K562 (cell line): ENCODE measurements at regions not wholly inside any gene's neighbourhood (a gene's known extent, or its start where the extent isn't known, plus 50 kb on each side); places are given as distances from the start of the nearest gene placed in this dataset.

Experiments
- ATAC-seq: fragments of 200-7000 bp; cut with Tn5 transposase; 3 replicates; pipeline ENCODE4 v1.9.1; 2020; ENCODE audit warnings: moderate library complexity
- BruUV-seq: library from RNA; stranded (reverse); fragments of 400-500 nt; replicated peaks from 2 replicates; lab custom pipeline; 2021; lab: Mats Ljungman, UMichigan
- CTCF ChIA-PET: fragments of 300-600 bp; formaldehyde crosslinking; extraction: SDS; loops from one replicate; lab custom pipeline; 2021; ENCODE audit warnings: low intra/inter-chr PET ratio; lab: Yijun Ruan, JAX
- POLR2A ChIA-PET: fragments of 300-600, 350-650 bp; sonication (Branson Sonifier 250); formaldehyde crosslinking; extraction: SDS; loops from one replicate; lab custom pipeline; 2021; ENCODE audit warnings: antibody characterized with exemption, inconsistent platforms; lab: Yijun Ruan, JAX
- DNase-seq, 4 experiments: peaks; one replicate each; pipeline versions ENCODE4 v3.0.0 to v3.0.0-alpha.2; 2011 to 2018; ENCODE audit warnings: low spot score in 3 of 4, mixed read lengths in 3 of 4; ENCODE audit errors: extremely low read depth in 1 of 4
- FAIRE-seq: peaks from 2 replicates; lab custom pipeline; 2011; peaks lifted over from hg19 to GRCh38; lab: Jason Lieb, UNC
- H2AFZ ChIP-seq: 2 replicates; pipeline ENCODE4 v1.6.0; 2011; ENCODE audit warnings: low read depth, low read length, control low read depth, inconsistent platforms
- H3K27ac ChIP-seq: fragments of 200-600 bp; 3 replicates; pipeline ENCODE4 v1.8.0; 2011; ENCODE audit warnings: low read depth, mild to moderate bottlenecking, control low read depth, inconsistent platforms, low read length, moderate library complexity, mixed read lengths; ENCODE audit errors: extremely low read depth
- H3K27me3 ChIP-seq, 2 experiments: fragments of 300-600 bp in 1 of 2; 2 replicates in 1 of 2; 3 replicates in 1 of 2; pipeline versions ENCODE4 v1.6.0 to v1.8.0; 2011; ENCODE audit warnings: inconsistent platforms in 2 of 2, low read length in 2 of 2, mild to moderate bottlenecking in 1 of 2, mixed read lengths in 1 of 2, moderate library complexity in 1 of 2; ENCODE audit not compliant: control insufficient read depth in 2 of 2, insufficient read depth in 2 of 2
- H3K36me3 ChIP-seq: fragments of 300-600 bp; 3 replicates; pipeline ENCODE4 v1.8.0; 2011; ENCODE audit warnings: mild to moderate bottlenecking, low read length, inconsistent platforms; ENCODE audit not compliant: control insufficient read depth, insufficient read depth
- H3K4me1 ChIP-seq, 2 experiments: fragments of 200-600 bp in 1 of 2; replicated peaks in 1 of 2; 2 replicates in 1 of 2; 3 replicates in 1 of 2; pipeline versions ENCODE4 v1.5.1 to v1.8.0; 2011; ENCODE audit warnings: inconsistent platforms in 2 of 2, low read length in 2 of 2, mild to moderate bottlenecking in 1 of 2, mixed read lengths in 1 of 2, moderate library complexity in 1 of 2; ENCODE audit not compliant: control insufficient read depth in 2 of 2, insufficient read depth in 2 of 2
- H3K4me2 ChIP-seq: 2 replicates; pipeline ENCODE4 v1.6.1; 2011; ENCODE audit warnings: low read length, control low read depth, inconsistent platforms, mixed read lengths; ENCODE audit not compliant: insufficient read depth
- H3K4me3 ChIP-seq: fragments of 200-600 bp; sonication (generic), shearing (Covaris generic); 2 replicates; pipeline ENCODE4 v1.5.1; 2016; ENCODE audit warnings: control low read depth, inconsistent platforms
- H3K79me2 ChIP-seq: fragments of 200-600 bp; 3 replicates; pipeline ENCODE4 v1.8.0; 2011; ENCODE audit warnings: low read length, inconsistent platforms; ENCODE audit not compliant: control insufficient read depth, insufficient read depth
- H3K9ac ChIP-seq, 2 experiments: 2 replicates each; pipeline versions ENCODE4 v1.6.0 to v1.6.1; 2011; ENCODE audit warnings: low read depth in 2 of 2, low read length in 2 of 2, control low read depth in 1 of 2, inconsistent platforms in 1 of 2, mild to moderate bottlenecking in 1 of 2, mixed read lengths in 1 of 2; ENCODE audit not compliant: insufficient read depth in 1 of 2
- H3K9me1 ChIP-seq: one replicate; pipeline ENCODE4 v1.6.0; 2011; ENCODE audit warnings: inconsistent platforms, mild to moderate bottlenecking, low read length, moderate library complexity; ENCODE audit not compliant: control insufficient read depth, insufficient read depth
- H3K9me3 ChIP-seq: replicated peaks from 2 replicates; pipeline ENCODE4 v1.5.1; 2011; ENCODE audit warnings: low read depth, low read length, inconsistent platforms; ENCODE audit not compliant: control insufficient read depth, insufficient read depth
- H4K20me1 ChIP-seq: replicated peaks from 2 replicates; pipeline ENCODE4 v1.6.1; 2011; ENCODE audit warnings: low read length, inconsistent platforms, mixed read lengths; ENCODE audit not compliant: control insufficient read depth, insufficient read depth
- CHCHD3 ChIP-seq: fragments of 250-450 bp; sonication (Bioruptor Pico); IDR thresholded peaks from 2 replicates; pipeline ENCODE4 v2.1.2; 2022; ENCODE audit warnings: mild to moderate bottlenecking
- L3MBTL2 ChIP-seq: fragments of 450-650 bp; IDR thresholded peaks from 2 replicates; pipeline ENCODE4 v1.6.1; 2016; ENCODE audit warnings: mild to moderate bottlenecking, moderate library complexity
- MCM2 ChIP-seq: fragments of 450-650 bp; IDR thresholded peaks from 2 replicates; pipeline ENCODE4 v1.6.1; 2017; ENCODE audit warnings: low read depth, mild to moderate bottlenecking
- NFE2L1 ChIP-seq: fragments of 450-650 bp; IDR thresholded peaks from 2 replicates; pipeline ENCODE4 v1.6.1; 2016; ENCODE audit warnings: missing genetic modification characterization, low read depth, mild to moderate bottlenecking, missing compliant biosample characterization, moderate library complexity, borderline replicate concordance
- RREB1 ChIP-seq: fragments of 250-450 bp; sonication (Bioruptor Pico); IDR thresholded peaks from 2 replicates; pipeline ENCODE4 v1.4.0; 2020
- SNAPC5 ChIP-seq: fragments of 250-450 bp; sonication (Bioruptor Pico); IDR thresholded peaks from 2 replicates; pipeline ENCODE4 v1.8.0; 2021; ENCODE audit warnings: moderate library complexity, mild to moderate bottlenecking, inconsistent platforms
- TBL1XR1 ChIP-seq, 2 experiments: IDR thresholded peaks; 2 replicates each; pipeline ENCODE4 v1.6.1; 2012; ENCODE audit warnings: improper control_type of control experiment in 2 of 2, low read length in 2 of 2, mild to moderate bottlenecking in 1 of 2
- TCF3 ChIP-seq: sonication (generic); formaldehyde crosslinking; IDR thresholded peaks from 2 replicates; pipeline ENCODE4 v1.4.0; 2020; ENCODE audit warnings: mild to moderate bottlenecking, missing genetic modification reagents
- VEZF1 ChIP-seq: fragments of 200-800 bp; sonication (Bioruptor generic); IDR thresholded peaks from 2 replicates; pipeline ENCODE4 v1.6.1; 2017; ENCODE audit warnings: missing genetic modification characterization, missing compliant biosample characterization
- WGBS: fragments of 100-300 bp; shearing (Covaris generic); methylation state at CpG from one replicate; pipeline ENCODE4 v1.1.6; 2016; ENCODE audit warnings: low coverage, mixed read lengths; ENCODE audit not compliant: insufficient coverage; ENCODE audit errors: missing lambda C conversion rate; 5-methylcytosine and 5-hydroxymethylcytosine counted together
- in situ Hi-C: fragments of 300-500 bp; cut with MboI; formaldehyde crosslinking; loops from 4 replicates; pipeline ENCODE4 v1.15.0; 2018; ENCODE audit warnings: inconsistent platforms, mixed read lengths
- intact Hi-C: fragments of 100-400 bp; cut with micrococcal nuclease; formaldehyde crosslinking; loops from 2 replicates; pipeline ENCODE4 v1.14.2; 2022

- H3K9me1 ChIP-seq, result no peaks in the 10 kb centered on the region
- no peak for TF ChIP-seq RREB1 (CRISPR knock-in tag)
- no peak for TF ChIP-seq NFE2L1
- TF ChIP-seq MCM2, result no peak
- no peak for TF ChIP-seq VEZF1 (CRISPR knock-in tag)
- no peak for TF ChIP-seq L3MBTL2
- TF ChIP-seq SNAPC5 (CRISPR knock-in tag), result no peak
- no peak for TF ChIP-seq TCF3 (CRISPR knock-in tag)
- no peak for TF ChIP-seq CHCHD3 (CRISPR knock-in tag)
- no peak for TF ChIP-seq TBL1XR1 (IDR thresholded peaks at IDR 0.05; ENCODE audit: low read length in 2 of 2)
- H3K79me2 ChIP-seq, result no peaks in the 10 kb centered on the region
- H3K27ac ChIP-seq, result no peak overlapping the region
- no peak overlapping the region for H3K4me3 ChIP-seq
- ATAC-seq, result no peak
- H3K27me3 ChIP-seq, result peaks cover 4 to 26% of the 10 kb centered on the region in 2 experiments; a peak in 3 of 5 replicates
- H3K9ac ChIP-seq, result no peak overlapping the region
- H4K20me1 ChIP-seq, result 0 out of 2 replicates have a peak, but pooled peaks cover 13% of the 10 kb centered on the region
- no peaks in the 10 kb centered on the region for H3K9me3 ChIP-seq
- no peak overlapping the region for H2AFZ ChIP-seq
- ChIA-PET CTCF (no interaction called here), POLR2A (interaction anchor here (0.7 kb wide), 1 partner anchor 12 kb away, joined by 4 read pairs; no protein-coding TSS in a partner anchor)
- no TSS peak for BruUV-seq
- under 1% methylated on average over 12 of the region's 13 CpGs for WGBS
- in situ Hi-C loops (no loop called here), intact Hi-C loops (no loop called here)
- no peaks in the 10 kb centered on the region for H3K36me3 ChIP-seq
- no peak overlapping the region for H3K4me2 ChIP-seq
- peaks cover 3 to 16% of the 10 kb centered on the region in 2 experiments; a peak in 3 of 5 replicates for H3K4me1 ChIP-seq
- FAIRE-seq, result no peak
- no peak for DNase-seq
These were observed 100.2 kb downstream of the MRM1 start for GRCh38 chr17:36701429-36702099.
